MM.1S (cell line): ENCODE measurements at regions not wholly inside any gene's neighbourhood (a gene's known extent, or its start where the extent isn't known, plus 50 kb on each side); places are given as distances from the start of the nearest gene placed in this dataset.

Experiments
- DNase-seq: peaks from one replicate; pipeline ENCODE4 v3.0.0-alpha.2; 2015
- H2AFZ ChIP-seq: fragments of 300-600 bp; sonication (generic); 2 replicates; pipeline ENCODE4 v1.6.0; 2016; ENCODE audit warnings: antibody characterized with exemption, low read length
- H3F3A ChIP-seq: fragments of 300-600 bp; sonication (generic); 2 replicates; pipeline ENCODE4 v1.6.1; 2016; ENCODE audit warnings: mild to moderate bottlenecking, antibody characterized with exemption, low read length, moderate library complexity, mixed read lengths; ENCODE audit not compliant: insufficient read depth
- H3K27ac ChIP-seq: fragments of 300-600 bp; sonication (generic); 2 replicates; pipeline ENCODE4 v1.5.1; 2016; ENCODE audit warnings: mild to moderate bottlenecking, low read length
- H3K27me3 ChIP-seq: fragments of 300-600 bp; sonication (generic); replicated peaks from 2 replicates; pipeline ENCODE4 v1.6.0; 2016; ENCODE audit warnings: low read length; ENCODE audit not compliant: insufficient read depth
- H3K36me3 ChIP-seq: fragments of 300-600 bp; sonication (generic); replicated peaks from 2 replicates; pipeline ENCODE4 v1.6.1; 2016; ENCODE audit warnings: mild to moderate bottlenecking, low read length, mixed read lengths; ENCODE audit not compliant: insufficient read depth
- H3K4me1 ChIP-seq: fragments of 300-600 bp; sonication (generic); 2 replicates; pipeline ENCODE4 v1.6.1; 2016; ENCODE audit warnings: low read length, mixed read lengths
- H3K4me2 ChIP-seq: fragments of 300-600 bp; sonication (generic); 2 replicates; pipeline ENCODE4 v1.6.0; 2016; ENCODE audit warnings: low read depth, low read length
- H3K4me3 ChIP-seq: fragments of 300-600 bp; sonication (generic); 2 replicates; pipeline ENCODE4 v1.5.1; 2016; ENCODE audit warnings: low read length, mixed read lengths
- H3K79me2 ChIP-seq: fragments of 300-600 bp; sonication (generic); 2 replicates; pipeline ENCODE4 v1.6.1; 2016; ENCODE audit warnings: mixed run types, low read length, mixed read lengths
- H3K9ac ChIP-seq: fragments of 300-600 bp; sonication (generic); 2 replicates; pipeline ENCODE4 v1.6.1; 2016; ENCODE audit warnings: low read length, mixed read lengths
- H3K9me2 ChIP-seq: fragments of 300-600 bp; sonication (generic); replicated peaks from 2 replicates; pipeline ENCODE4 v1.6.1; 2016; ENCODE audit warnings: mild to moderate bottlenecking, low read length, mixed read lengths; ENCODE audit not compliant: insufficient read depth
- H3K9me3 ChIP-seq: fragments of 300-600 bp; sonication (generic); replicated peaks from 2 replicates; pipeline ENCODE4 v1.6.1; 2016; ENCODE audit warnings: mild to moderate bottlenecking, low read length, mixed read lengths; ENCODE audit not compliant: insufficient read depth
- H4K20me1 ChIP-seq: fragments of 300-600 bp; sonication (generic); 2 replicates; pipeline ENCODE4 v1.6.1; 2016; ENCODE audit warnings: mild to moderate bottlenecking, low read length, moderate library complexity, mixed read lengths; ENCODE audit not compliant: insufficient read depth
- CTCF ChIP-seq: fragments of 300-600 bp; sonication (generic); IDR thresholded peaks from 2 replicates; pipeline ENCODE4 v1.5.1; 2016; ENCODE audit warnings: antibody characterized with exemption, low read length, mixed read lengths
- EZH2 ChIP-seq: fragments of 300-600 bp; sonication (generic); optimal IDR thresholded peaks from 2 replicates; pipeline ENCODE3; 2017; ENCODE audit warnings: low read depth, mild to moderate bottlenecking, antibody characterized with exemption, low read length, mixed read lengths
- EZH2phosphoT487 ChIP-seq: fragments of 300-600 bp; sonication (generic); IDR thresholded peaks from 2 replicates; pipeline ENCODE4 v1.6.1; 2018; ENCODE audit warnings: antibody characterized with exemption, low read length

- no peaks in the 10 kb centered on the region for H3K9me2 ChIP-seq
- TF ChIP-seq EZH2phosphoT487 (no peak), CTCF (no peak), EZH2 (no peak)
- H3K4me2 ChIP-seq, result no peak overlapping the region
- no peak overlapping the region for H3K9ac ChIP-seq
- no peaks in the 10 kb centered on the region for H3K36me3 ChIP-seq
- DNase-seq, result no peak
- H3F3A ChIP-seq, result no peaks in the 10 kb centered on the region
- no peaks in the 10 kb centered on the region for H4K20me1 ChIP-seq
- no peak overlapping the region for H2AFZ ChIP-seq
- no peaks in the 10 kb centered on the region for H3K27me3 ChIP-seq
- no peaks in the 10 kb centered on the region for H3K4me1 ChIP-seq
- H3K79me2 ChIP-seq, result no peaks in the 10 kb centered on the region
- H3K27ac ChIP-seq, result no peak overlapping the region
- no peak overlapping the region for H3K4me3 ChIP-seq
- no peaks in the 10 kb centered on the region for H3K9me3 ChIP-seq
These were observed 106.7 kb upstream of the VWC2 start for GRCh38 chr7:49666764-49667163.

- H3K36me3 ChIP-seq, result no peaks in the 10 kb centered on the region
- no peaks in the 10 kb centered on the region for H3F3A ChIP-seq
- no peak overlapping the region for H3K4me2 ChIP-seq
- no peaks in the 10 kb centered on the region for H3K9me2 ChIP-seq
- no peaks in the 10 kb centered on the region for H3K27me3 ChIP-seq
- H3K79me2 ChIP-seq, result no peaks in the 10 kb centered on the region
- no peak for DNase-seq
- no peaks in the 10 kb centered on the region for H3K9me3 ChIP-seq
- no peak overlapping the region for H2AFZ ChIP-seq
- no peaks in the 10 kb centered on the region for H4K20me1 ChIP-seq
- H3K4me1 ChIP-seq, result no peaks in the 10 kb centered on the region
- H3K4me3 ChIP-seq, result no peak overlapping the region
- no peak for TF ChIP-seq CTCF
- no peak for TF ChIP-seq EZH2phosphoT487
- TF ChIP-seq EZH2, result no peak
- no peak overlapping the region for H3K9ac ChIP-seq
- no peak overlapping the region for H3K27ac ChIP-seq
These were observed 104.2 kb upstream of the VWC2 start for GRCh38 chr7:49669285-49669684.

DNA sequence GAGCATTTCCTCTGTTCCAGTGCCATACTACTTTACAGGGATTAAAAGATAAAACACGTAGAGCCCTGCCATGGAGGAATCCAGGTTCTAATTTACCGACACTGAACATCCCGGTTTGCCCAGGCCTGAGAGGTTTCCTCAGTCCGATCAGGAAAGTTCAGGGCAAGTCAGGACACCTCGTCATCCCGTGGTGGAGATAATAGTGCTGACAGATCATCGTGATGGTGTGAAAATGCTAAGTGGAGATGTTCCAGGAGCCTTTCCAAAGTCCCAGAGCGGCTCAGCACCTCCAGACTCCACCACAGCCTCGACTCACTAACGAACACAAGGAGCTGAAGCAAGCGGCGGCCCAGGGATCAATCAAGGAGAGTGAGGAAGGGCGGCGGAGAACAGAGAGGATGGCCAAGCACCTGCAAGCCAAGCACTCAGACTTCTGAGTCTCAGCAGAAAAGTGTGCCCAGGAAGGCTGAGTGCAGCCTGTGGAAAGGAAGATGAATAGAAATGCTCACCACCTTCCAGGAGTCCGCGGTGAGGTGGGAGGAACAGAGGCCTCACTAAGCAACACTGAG lies 103.7 kb upstream of the VWC2 start:
- Histone ChIP-seq H3K9me2 (no peaks in the 10 kb centered on the region), H3K4me3 (no peak overlapping the region), H3K79me2 (no peaks in the 10 kb centered on the region), H3K9me3 (no peaks in the 10 kb centered on the region), H3K4me1 (no peaks in the 10 kb centered on the region), H4K20me1 (no peaks in the 10 kb centered on the region), H3K27me3 (no peaks in the 10 kb centered on the region), H2AFZ (no peak overlapping the region), H3K36me3 (no peaks in the 10 kb centered on the region), H3K27ac (no peak overlapping the region), H3K9ac (no peak overlapping the region), H3K4me2 (no peak overlapping the region), H3F3A (no peaks in the 10 kb centered on the region)
- TF ChIP-seq EZH2phosphoT487, result no peak
- TF ChIP-seq EZH2, result no peak
- TF ChIP-seq CTCF, result no peak
- DNase-seq, result no peak
